Stomach smooth muscle (tissue), 2 donors: ENCODE measurements at regions not wholly inside any gene's neighbourhood (a gene's known extent, or its start where the extent isn't known, plus 50 kb on each side); places are given as distances from the start of the nearest gene placed in this dataset.

Experiments used
- H3K27ac ChIP-seq: one replicate; pipeline ENCODE4 v1.7.0; 2013; ENCODE audit warnings: mild to moderate bottlenecking, low read length, inconsistent platforms
- H3K27me3 ChIP-seq, 2 donors: one replicate each; pipeline ENCODE4 v1.7.0; 2013; ENCODE audit warnings: low read length in 2 of 2; ENCODE audit not compliant: insufficient read depth in 2 of 2, control insufficient read depth in 1 of 2
- H3K36me3 ChIP-seq, 2 donors: one replicate each; pipeline ENCODE4 v1.7.0; 2013; ENCODE audit warnings: low read length in 2 of 2; ENCODE audit not compliant: control insufficient read depth in 2 of 2, insufficient read depth in 2 of 2
- H3K4me1 ChIP-seq: one replicate; pipeline ENCODE4 v1.7.0; 2013; ENCODE audit warnings: low read length; ENCODE audit not compliant: control insufficient read depth, insufficient read depth
- H3K4me3 ChIP-seq, 2 donors: one replicate each; pipeline ENCODE4 v1.7.0; 2013; ENCODE audit warnings: low read length in 2 of 2
- H3K9ac ChIP-seq, 2 donors: one replicate each; pipeline ENCODE4 v1.7.0; 2013; ENCODE audit warnings: low read length in 2 of 2, mild to moderate bottlenecking in 1 of 2
- H3K9me3 ChIP-seq, 2 donors: one replicate each; pipeline ENCODE4 v1.7.0; 2013; ENCODE audit warnings: low read length in 2 of 2; ENCODE audit not compliant: control insufficient read depth in 2 of 2
- donor health status: healthy.
- donor health status: Pancreatic carcinoma.

GRCh38 chr12:127277882-127278281 lies 989.1 kb upstream of the TMEM132C start:
- H3K36me3 ChIP-seq = no peaks in the 10 kb centered on the region
- peaks cover 3 to 10% of the 10 kb centered on the region in 2 donors for H3K27me3 ChIP-seq

DNA sequence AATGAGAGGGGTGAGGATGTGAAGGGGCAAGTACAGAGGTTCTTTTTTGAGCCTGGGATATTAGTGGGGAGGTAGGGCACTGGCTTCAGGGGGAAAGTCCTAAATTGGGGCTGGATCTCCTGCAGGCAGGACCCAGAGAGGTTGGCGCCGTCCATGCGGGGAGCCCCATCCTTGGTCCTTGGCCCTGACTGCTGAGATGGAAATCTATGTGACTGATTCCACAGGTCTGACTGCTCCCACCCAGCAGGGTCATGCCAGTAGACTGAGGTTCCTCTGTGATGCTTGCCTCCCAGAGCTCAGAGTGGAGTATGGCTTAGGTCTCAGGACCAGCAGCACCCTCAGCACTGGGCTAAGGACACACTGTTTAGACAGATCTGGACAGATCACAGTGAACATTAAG lies 988.6 kb upstream of the TMEM132C start:
- Histone ChIP-seq H3K27me3 (peaks cover 3 to 10% of the 10 kb centered on the region in 2 donors), H3K9ac (no peak overlapping the region), H3K9me3 (no peaks in the 10 kb centered on the region), H3K27ac (no peak overlapping the region), H3K4me3 (no peak overlapping the region), H3K36me3 (no peaks in the 10 kb centered on the region), H3K4me1 (no peaks in the 10 kb centered on the region)

More at GRCh38 chr12:127277882-127278281, 989.1 kb upstream of the TMEM132C start:
- Histone ChIP-seq H3K9me3 (no peaks in the 10 kb centered on the region), H3K4me3 (no peak overlapping the region), H3K9ac (no peak overlapping the region), H3K4me1 (no peaks in the 10 kb centered on the region), H3K27ac (no peak overlapping the region)

- peaks cover 3% of the 10 kb centered on the region for H3K4me1 ChIP-seq
- no peak overlapping the region for H3K27ac ChIP-seq
- no peak overlapping the region for H3K4me3 ChIP-seq
- H3K36me3 ChIP-seq = no peaks in the 10 kb centered on the region
- peaks cover 3 to 10% of the 10 kb centered on the region in 2 donors for H3K27me3 ChIP-seq
- no peak overlapping the region for H3K9ac ChIP-seq
- H3K9me3 ChIP-seq = no peaks in the 10 kb centered on the region
Observed at GRCh38 chr12:127280393-127281275, 986.3 kb upstream of the TMEM132C start.

- Histone ChIP-seq H3K4me3 (no peak overlapping the region), H3K36me3 (no peaks in the 10 kb centered on the region), H3K4me1 (peaks cover 3% of the 10 kb centered on the region), H3K27me3 (peaks cover 0 to 10% of the 10 kb centered on the region in 2 donors), H3K27ac (no peak overlapping the region), H3K9me3 (no peaks in the 10 kb centered on the region), H3K9ac (no peak overlapping the region)
Observed at GRCh38 chr12:127282786-127283565, 984.0 kb upstream of the TMEM132C start.

DNA sequence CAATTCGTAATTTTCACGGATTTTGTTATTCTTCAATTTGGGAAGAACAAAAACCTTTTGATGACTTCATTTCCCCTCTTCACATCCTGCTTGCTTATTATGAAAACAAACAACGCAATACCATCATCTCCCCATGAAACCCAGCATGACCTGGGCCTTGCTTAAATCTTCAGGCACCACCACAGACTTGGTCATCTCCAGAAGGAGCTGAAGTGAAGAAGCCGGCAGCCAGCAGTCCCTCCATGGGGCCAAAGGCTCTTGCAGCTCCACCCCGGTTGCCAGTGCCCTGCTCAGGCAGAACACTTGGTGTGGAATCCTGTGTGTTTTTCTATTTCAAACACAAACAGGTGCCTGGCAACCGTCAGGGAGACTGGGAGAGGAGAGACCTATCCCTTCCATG lies 982.9 kb upstream of the TMEM132C start:
- Histone ChIP-seq H3K9me3 (no peaks in the 10 kb centered on the region), H3K36me3 (no peaks in the 10 kb centered on the region), H3K4me1 (peaks cover 3% of the 10 kb centered on the region), H3K27ac (no peak overlapping the region), H3K27me3 (peaks cover 0 to 10% of the 10 kb centered on the region in 2 donors), H3K4me3 (no peak overlapping the region), H3K9ac (no peak overlapping the region)

DNA sequence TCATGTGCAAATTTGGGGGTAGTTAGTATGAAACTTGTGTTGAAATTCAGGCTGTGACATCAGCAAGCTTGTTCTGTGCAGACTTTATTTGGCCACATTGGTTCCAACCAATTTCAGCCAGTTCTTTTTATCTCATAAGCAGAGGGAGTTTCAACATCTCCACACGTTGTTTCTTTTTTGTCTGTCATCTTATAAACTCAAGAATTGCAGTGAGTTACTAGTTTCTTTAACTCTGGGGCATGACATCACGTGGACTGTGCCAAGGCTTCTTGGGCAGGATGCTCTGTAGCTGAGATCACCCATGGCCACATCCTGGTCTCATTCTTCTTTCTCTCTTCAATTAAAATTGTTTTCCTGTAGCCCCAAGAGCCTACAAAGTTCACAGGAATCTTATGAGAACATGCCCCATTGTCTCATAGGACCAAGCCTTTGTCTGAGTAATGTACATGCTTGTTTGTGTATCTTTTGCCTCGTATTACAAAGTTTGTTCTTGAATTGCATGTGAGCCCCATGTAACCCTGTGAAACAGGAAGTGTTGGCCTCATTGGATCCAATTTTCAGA lies 982.0 kb upstream of the TMEM132C start:
- H3K9me3 ChIP-seq = no peaks in the 10 kb centered on the region
- H3K9ac ChIP-seq = no peak overlapping the region
- peaks cover 3% of the 10 kb centered on the region for H3K4me1 ChIP-seq
- H3K4me3 ChIP-seq = no peak overlapping the region
- peaks cover 0 to 10% of the 10 kb centered on the region in 2 donors for H3K27me3 ChIP-seq
- no peak overlapping the region for H3K27ac ChIP-seq
- no peaks in the 10 kb centered on the region for H3K36me3 ChIP-seq

DNA sequence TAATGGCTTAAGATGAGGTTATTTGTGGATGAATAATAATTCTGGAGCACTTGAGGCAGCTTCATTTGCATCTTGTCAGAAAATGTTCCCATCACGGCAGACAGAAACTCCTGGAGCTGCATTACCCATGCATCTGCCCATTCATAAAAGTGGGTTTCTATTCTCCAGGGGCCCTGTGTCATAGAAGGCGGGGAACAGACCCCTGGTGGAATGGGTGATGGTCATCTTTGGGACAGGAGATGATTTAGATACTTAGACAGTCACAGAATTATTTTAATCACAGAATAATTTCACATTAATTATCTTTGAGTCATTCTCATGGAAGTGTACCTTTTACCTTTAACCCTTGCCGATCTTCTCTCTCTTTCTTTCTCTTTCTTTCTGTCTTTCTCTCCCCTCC lies 980.7 kb upstream of the TMEM132C start:
- Histone ChIP-seq H3K27ac (no peak overlapping the region), H3K9ac (no peak overlapping the region), H3K4me3 (no peak overlapping the region), H3K9me3 (no peaks in the 10 kb centered on the region), H3K4me1 (peaks cover 3% of the 10 kb centered on the region), H3K36me3 (no peaks in the 10 kb centered on the region), H3K27me3 (no peaks in the 10 kb centered on the region)

GRCh38 chr12:127287256-127287655 lies 979.7 kb upstream of the TMEM132C start:
- Histone ChIP-seq H3K9ac (no peak overlapping the region), H3K36me3 (no peaks in the 10 kb centered on the region), H3K4me1 (peaks cover 3% of the 10 kb centered on the region), H3K9me3 (no peaks in the 10 kb centered on the region), H3K27ac (no peak overlapping the region), H3K27me3 (no peaks in the 10 kb centered on the region), H3K4me3 (no peak overlapping the region)

- H3K27me3 ChIP-seq = no peaks in the 10 kb centered on the region
- no peak overlapping the region for H3K27ac ChIP-seq
- no peak overlapping the region for H3K9ac ChIP-seq
- H3K4me3 ChIP-seq = no peak overlapping the region
- H3K36me3 ChIP-seq = no peaks in the 10 kb centered on the region
- no peaks in the 10 kb centered on the region for H3K4me1 ChIP-seq
- no peaks in the 10 kb centered on the region for H3K9me3 ChIP-seq
Observed at GRCh38 chr12:127290251-127290650, 976.7 kb upstream of the TMEM132C start.

GRCh38 chr12:127292736-127293135 lies 974.2 kb upstream of the TMEM132C start:
- H3K9ac ChIP-seq = no peak overlapping the region
- no peak overlapping the region for H3K4me3 ChIP-seq
- H3K27ac ChIP-seq = no peak overlapping the region
- H3K27me3 ChIP-seq = no peaks in the 10 kb centered on the region
- H3K4me1 ChIP-seq = no peaks in the 10 kb centered on the region
- H3K9me3 ChIP-seq = no peaks in the 10 kb centered on the region
- no peaks in the 10 kb centered on the region for H3K36me3 ChIP-seq
